ENCODE measurements at regions not wholly inside any gene's neighbourhood (a gene's known extent, or its start where the extent isn't known, plus 50 kb on each side); places are given as distances from the start of the nearest gene placed in this dataset.

GRCh38 chr6:99136488-99136887 is 188.7 kb upstream of the FBXL4 start:
- no peak for ATAC-seq (ENCODE audit: insufficient read depth, low read depth)
- Histone ChIP-seq H3K79me2 (ENCODE audit: insufficient read depth, low read length) (no peaks in the 10 kb centered on the region), H3K36me3 (ENCODE audit: insufficient read depth, low read length) (no peaks in the 10 kb centered on the region), H3K9me3 (ENCODE audit: insufficient read depth, low read length, severe bottlenecking) (no peaks in the 10 kb centered on the region), H3K27ac (ENCODE audit: low read length) (no peak overlapping the region), H3K9ac (ENCODE audit: low read depth, low read length) (no peak overlapping the region), H3K4me3 (ENCODE audit: low read depth in 1 of 2, low read length in 2 of 2) (no peak overlapping the region), H2AFZ (ENCODE audit: low read depth, low read length) (no peak overlapping the region), H3K27me3 (ENCODE audit: insufficient read depth, low read length, poor library complexity) (no peaks in the 10 kb centered on the region), H3K4me2 (ENCODE audit: insufficient read depth, low read length) (no peak overlapping the region), H4K20me1 (ENCODE audit: insufficient read depth, low read length) (no peaks in the 10 kb centered on the region), H3K4me1 (ENCODE audit: insufficient read depth, low read length) (no peaks in the 10 kb centered on the region)
- DNase-seq: no peak
- TF ChIP-seq EZH2 (IDR thresholded peaks at IDR 0.05; ENCODE audit: borderline replicate concordance, low read depth, low read length, severe bottlenecking): no peak
- no peak for TF ChIP-seq CTCF (IDR thresholded peaks at IDR 0.05; ENCODE audit: borderline replicate concordance, extremely low read depth, low read length, poor library complexity, severe bottlenecking)

- DNase-seq: no peak
Observed at GRCh38 chr6:99132026-99132635, 184.4 kb upstream of the FBXL4 start.

GRCh38 chr6:99130897-99131873 is 183.4 kb upstream of the FBXL4 start:
- H3K27ac ChIP-seq (ENCODE audit: low read length): no peak overlapping the region
- H3K36me3 ChIP-seq (ENCODE audit: insufficient read depth, low read length): no peaks in the 10 kb centered on the region
- DNase-seq (no peak), ATAC-seq (ENCODE audit: insufficient read depth, low read depth) (no peak)
- H3K4me1 ChIP-seq (ENCODE audit: insufficient read depth, low read length): no peaks in the 10 kb centered on the region
- no peak overlapping the region for H2AFZ ChIP-seq (ENCODE audit: low read depth, low read length)
- H4K20me1 ChIP-seq (ENCODE audit: insufficient read depth, low read length): no peaks in the 10 kb centered on the region
- no peaks in the 10 kb centered on the region for H3K9me3 ChIP-seq (ENCODE audit: insufficient read depth, low read length, severe bottlenecking)
- no peaks in the 10 kb centered on the region for H3K79me2 ChIP-seq (ENCODE audit: insufficient read depth, low read length)
- no peaks in the 10 kb centered on the region for H3K27me3 ChIP-seq (ENCODE audit: insufficient read depth, low read length, poor library complexity)
- TF ChIP-seq EZH2 (IDR thresholded peaks at IDR 0.05; ENCODE audit: borderline replicate concordance, low read depth, low read length, severe bottlenecking): no peak
- TF ChIP-seq CTCF (IDR thresholded peaks at IDR 0.05; ENCODE audit: borderline replicate concordance, extremely low read depth, low read length, poor library complexity, severe bottlenecking): no peak
- no peak overlapping the region for H3K9ac ChIP-seq (ENCODE audit: low read depth, low read length)
- no peak overlapping the region for H3K4me2 ChIP-seq (ENCODE audit: insufficient read depth, low read length)
- no peak overlapping the region for H3K4me3 ChIP-seq (ENCODE audit: low read depth in 1 of 2, low read length in 2 of 2)

More at GRCh38 chr6:99132026-99132635, 184.4 kb upstream of the FBXL4 start:
- TF ChIP-seq CTCF (IDR thresholded peaks at IDR 0.05; ENCODE audit: borderline replicate concordance, extremely low read depth, low read length, poor library complexity, severe bottlenecking) (no peak), EZH2 (IDR thresholded peaks at IDR 0.05; ENCODE audit: borderline replicate concordance, low read depth, low read length, severe bottlenecking) (no peak)
- Histone ChIP-seq H3K27ac (ENCODE audit: low read length) (no peak overlapping the region), H3K4me3 (ENCODE audit: low read depth in 1 of 2, low read length in 2 of 2) (no peak overlapping the region), H3K9me3 (ENCODE audit: insufficient read depth, low read length, severe bottlenecking) (no peaks in the 10 kb centered on the region), H2AFZ (ENCODE audit: low read depth, low read length) (no peak overlapping the region), H3K4me1 (ENCODE audit: insufficient read depth, low read length) (no peaks in the 10 kb centered on the region), H3K4me2 (ENCODE audit: insufficient read depth, low read length) (no peak overlapping the region), H3K79me2 (ENCODE audit: insufficient read depth, low read length) (no peaks in the 10 kb centered on the region), H4K20me1 (ENCODE audit: insufficient read depth, low read length) (no peaks in the 10 kb centered on the region), H3K27me3 (ENCODE audit: insufficient read depth, low read length, poor library complexity) (no peaks in the 10 kb centered on the region), H3K36me3 (ENCODE audit: insufficient read depth, low read length) (no peaks in the 10 kb centered on the region), H3K9ac (ENCODE audit: low read depth, low read length) (no peak overlapping the region)
- ATAC-seq (ENCODE audit: insufficient read depth, low read depth): no peak
